ENCODE measurements at regions not wholly inside any gene's neighbourhood (a gene's known extent, or its start where the extent isn't known, plus 50 kb on each side); places are given as distances from the start of the nearest gene placed in this dataset.

DNA sequence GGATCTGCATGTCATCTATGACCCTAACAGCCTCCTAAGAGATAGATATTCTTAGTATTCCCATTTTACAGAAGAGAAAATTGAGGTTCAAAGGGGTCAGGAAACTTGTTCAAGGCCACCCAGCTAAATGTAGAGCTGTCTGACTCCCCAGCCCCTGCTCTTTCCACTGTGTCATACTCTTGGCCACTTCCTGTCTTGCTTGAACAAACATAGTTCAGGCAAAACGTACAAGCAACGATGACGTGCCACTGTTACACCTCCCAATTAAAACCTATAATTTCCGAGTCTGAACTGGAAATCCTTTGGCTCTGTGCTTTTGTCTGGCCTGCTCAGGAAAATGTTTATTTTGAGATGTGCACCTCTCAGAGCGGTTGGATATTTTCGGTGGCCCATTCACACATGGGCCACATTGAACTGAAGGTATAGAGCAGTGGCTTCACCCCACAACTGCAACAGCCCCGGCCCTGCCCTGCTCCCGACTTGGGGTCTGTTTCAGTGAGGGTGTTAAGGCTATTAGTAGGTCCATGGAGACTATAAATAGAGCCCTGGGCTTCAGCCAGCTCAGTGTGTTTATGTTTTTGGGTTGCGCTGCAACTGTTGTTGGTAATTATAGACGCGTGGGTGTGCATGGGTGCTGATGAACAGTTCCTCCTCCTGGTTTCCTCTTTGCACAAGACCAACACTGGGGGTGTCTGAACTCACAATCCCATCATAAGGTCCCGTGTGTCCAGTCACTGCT lies 172.3 kb upstream of the ADO start:
- TF ChIP-seq, protein P1, sequence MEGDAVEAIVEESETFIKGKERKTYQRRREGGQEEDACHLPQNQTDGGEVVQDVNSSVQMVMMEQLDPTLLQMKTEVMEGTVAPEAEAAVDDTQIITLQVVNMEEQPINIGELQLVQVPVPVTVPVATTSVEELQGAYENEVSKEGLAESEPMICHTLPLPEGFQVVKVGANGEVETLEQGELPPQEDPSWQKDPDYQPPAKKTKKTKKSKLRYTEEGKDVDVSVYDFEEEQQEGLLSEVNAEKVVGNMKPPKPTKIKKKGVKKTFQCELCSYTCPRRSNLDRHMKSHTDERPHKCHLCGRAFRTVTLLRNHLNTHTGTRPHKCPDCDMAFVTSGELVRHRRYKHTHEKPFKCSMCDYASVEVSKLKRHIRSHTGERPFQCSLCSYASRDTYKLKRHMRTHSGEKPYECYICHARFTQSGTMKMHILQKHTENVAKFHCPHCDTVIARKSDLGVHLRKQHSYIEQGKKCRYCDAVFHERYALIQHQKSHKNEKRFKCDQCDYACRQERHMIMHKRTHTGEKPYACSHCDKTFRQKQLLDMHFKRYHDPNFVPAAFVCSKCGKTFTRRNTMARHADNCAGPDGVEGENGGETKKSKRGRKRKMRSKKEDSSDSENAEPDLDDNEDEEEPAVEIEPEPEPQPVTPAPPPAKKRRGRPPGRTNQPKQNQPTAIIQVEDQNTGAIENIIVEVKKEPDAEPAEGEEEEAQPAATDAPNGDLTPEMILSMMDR (IDR thresholded peaks at IDR 0.05), result no peak
- TF ChIP-seq EP300 (IDR thresholded peaks at IDR 0.05), result no peak
- TF ChIP-seq POLR2A (IDR thresholded peaks at IDR 0.05), result no peak
- Histone ChIP-seq H3K4me3 (no peak overlapping the region), H3K27ac (peak overlapping the region in 1 of 4 donors; percentile 50), H3K27me3 (no peaks in the 10 kb centered on the region), H3K36me3 (no peaks in the 10 kb centered on the region), H3K4me1 (peaks cover 0 to 8% (median 3%) of the 10 kb centered on the region in 4 donors), H3K9me3 (no peaks in the 10 kb centered on the region)
- peak in 1 of 2 donors; percentile 24 for DNase-seq (ENCODE audit: low spot score in 2 of 2)
- WGBS, 2 donors, result 50% methylated on average over 12 of the region's 12 CpGs

DNA sequence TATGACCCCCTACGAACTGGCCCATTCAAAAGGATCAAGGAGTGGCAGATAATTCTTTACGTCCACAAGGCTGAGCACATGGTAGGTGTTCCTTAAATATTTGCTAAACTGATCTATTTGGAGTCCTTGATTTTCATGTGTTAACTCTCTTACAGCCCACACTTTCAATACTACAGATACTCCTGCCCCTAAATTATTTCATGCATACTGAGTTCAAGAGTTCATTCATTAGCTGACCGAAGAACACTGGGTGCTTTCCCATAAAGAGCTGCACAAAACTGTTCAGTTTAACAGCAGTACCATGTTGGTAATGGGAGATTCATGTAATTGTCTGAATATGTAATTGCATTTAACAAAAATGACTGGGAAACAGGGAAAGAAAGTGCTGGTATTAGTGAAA lies 170.5 kb upstream of the ADO start:
- Histone ChIP-seq H3K9me3 (no peaks in the 10 kb centered on the region), H3K4me3 (no peak overlapping the region), H3K27ac (no peak overlapping the region), H3K4me1 (peaks cover 0 to 24% (median 14%) of the 10 kb centered on the region in 4 donors), H3K36me3 (no peaks in the 10 kb centered on the region), H3K27me3 (no peaks in the 10 kb centered on the region)
- WGBS, 2 donors, result 76 to 84% methylated on average over 3 of the region's 3 CpGs
- no peak for DNase-seq (ENCODE audit: low spot score in 2 of 2)
- no peak for TF ChIP-seq EP300 (IDR thresholded peaks at IDR 0.05)
- TF ChIP-seq POLR2A (IDR thresholded peaks at IDR 0.05), result no peak
- TF ChIP-seq, protein P1 (IDR thresholded peaks at IDR 0.05), result no peak

GRCh38 chr10:62634576-62634975 lies 169.9 kb upstream of the ADO start:
- WGBS, 2 donors, result 71 to 85% methylated on average over 2 of the region's 2 CpGs
- Histone ChIP-seq H3K4me1 (peaks cover 0 to 25% (median 14%) of the 10 kb centered on the region in 4 donors), H3K27me3 (no peaks in the 10 kb centered on the region), H3K27ac (no peak overlapping the region), H3K36me3 (no peaks in the 10 kb centered on the region), H3K9me3 (no peaks in the 10 kb centered on the region), H3K4me3 (no peak overlapping the region)
- no peak for DNase-seq (ENCODE audit: low spot score in 2 of 2)
- TF ChIP-seq, protein P1 (IDR thresholded peaks at IDR 0.05), result no peak
- TF ChIP-seq EP300 (IDR thresholded peaks at IDR 0.05) (no peak), POLR2A (IDR thresholded peaks at IDR 0.05) (no peak)

DNA sequence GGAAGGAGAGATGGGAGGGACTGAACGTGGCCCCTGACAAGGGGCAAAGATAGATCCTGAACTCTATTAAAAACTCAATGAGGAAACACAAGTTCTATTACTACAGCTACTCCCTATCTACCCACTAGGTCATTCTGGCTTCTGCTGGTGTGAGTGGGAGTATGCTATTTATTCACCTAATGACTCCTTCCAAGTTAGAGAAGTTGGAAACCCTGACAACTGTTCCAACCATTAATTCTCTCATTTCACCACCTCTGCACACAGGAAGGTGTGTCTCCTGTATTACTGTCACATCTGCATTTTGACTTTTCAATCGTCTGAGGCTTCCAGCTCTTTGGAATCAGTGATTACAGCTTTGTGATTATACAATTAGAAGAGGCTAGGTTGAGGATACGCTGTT lies 169.4 kb upstream of the ADO start:
- H3K9me3 ChIP-seq, result no peaks in the 10 kb centered on the region
- H3K4me1 ChIP-seq, result peaks cover 0 to 25% (median 14%) of the 10 kb centered on the region in 4 donors
- WGBS, 2 donors, result 82 to 86% methylated on average over 3 of the region's 3 CpGs
- H3K27ac ChIP-seq, result no peak overlapping the region
- H3K27me3 ChIP-seq, result no peaks in the 10 kb centered on the region
- H3K4me3 ChIP-seq, result no peak overlapping the region
- TF ChIP-seq, protein P1 (IDR thresholded peaks at IDR 0.05), result no peak
- no peak for TF ChIP-seq POLR2A (IDR thresholded peaks at IDR 0.05)
- H3K36me3 ChIP-seq, result no peaks in the 10 kb centered on the region
- DNase-seq (ENCODE audit: low spot score in 2 of 2), result no peak

DNA sequence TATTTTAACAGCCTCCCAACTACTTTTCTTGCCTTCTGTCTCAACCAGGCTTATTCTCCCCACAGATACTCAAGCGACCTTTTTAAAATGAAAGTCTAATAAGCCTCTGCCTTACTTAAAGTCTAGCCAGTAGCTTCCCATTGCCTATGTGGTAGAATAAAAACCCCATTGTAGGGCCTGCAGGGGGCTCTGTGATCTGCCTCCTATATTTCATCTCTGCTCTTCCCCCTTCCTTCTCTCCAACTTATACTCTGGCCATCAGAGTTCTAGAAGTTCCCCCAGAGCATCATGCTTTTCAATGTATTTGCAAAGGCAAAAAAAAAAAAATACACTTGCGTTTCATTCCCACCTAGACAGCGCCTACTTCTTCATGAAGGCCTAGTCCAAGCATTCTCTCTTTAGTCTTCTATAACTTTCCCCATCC lies 167.7 kb upstream of the ADO start:
- H3K27me3 ChIP-seq, result no peaks in the 10 kb centered on the region
- 58 to 76% methylated on average over 3 of the region's 3 CpGs for WGBS, 2 donors
- no peak overlapping the region for H3K4me3 ChIP-seq
- no peaks in the 10 kb centered on the region for H3K36me3 ChIP-seq
- peak overlapping the region in 3 of 4 donors; percentile 65 to 90 (median 66) for H3K27ac ChIP-seq
- TF ChIP-seq EP300 (IDR thresholded peaks at IDR 0.05) (no peak), POLR2A (IDR thresholded peaks at IDR 0.05) (no peak)
- TF ChIP-seq, protein P1 (IDR thresholded peaks at IDR 0.05), result peak in 1 of 5 experiments; percentile 11
- H3K9me3 ChIP-seq, result no peaks in the 10 kb centered on the region
- no peak for DNase-seq (ENCODE audit: low spot score in 2 of 2)
- H3K4me1 ChIP-seq, result peaks cover 0 to 25% (median 14%) of the 10 kb centered on the region in 4 donors

All from tibial nerve (tissue), 4 donors.